Transverse colon (tissue), 3 donors: ENCODE measurements at regions not wholly inside any gene's neighbourhood (a gene's known extent, or its start where the extent isn't known, plus 50 kb on each side); places are given as distances from the start of the nearest gene placed in this dataset.
"Not testable (repeated sequence)": the region's sequence is repeated elsewhere in the genome, so short reads cannot be mapped to it uniquely, and the experiment has no call there.

Experiments used
- CTCF ChIP-seq, 5 experiments: fragments of 200-600 bp in 3 of 5; fragments of 450-650 bp in 2 of 5; sonication (generic) in 3 of 5; IDR thresholded peaks; 1 replicate in 2 of 5; 2 replicates in 3 of 5; pipeline ENCODE4 v1.5.1; 2016 to 2017; ENCODE audit warnings: antibody characterized with exemption in 5 of 5, inconsistent platforms in 3 of 5, mild to moderate bottlenecking in 2 of 5, moderate library complexity in 1 of 5
- POLR2A ChIP-seq: fragments of 450-650 bp; IDR thresholded peaks from one replicate; pipeline ENCODE4 v1.6.1; 2016; ENCODE audit warnings: antibody characterized with exemption, mild to moderate bottlenecking, moderate library complexity

GRCh38 chr13:61493556-61493955, 77.9 kb upstream of the PCDH20 start:
- not testable (repeated sequence) for TF ChIP-seq POLR2A; CTCF (IDR thresholded peaks at IDR 0.05)
